Medulla oblongata (tissue), 1 donor: ENCODE measurements at regions not wholly inside any gene's neighbourhood (a gene's known extent, or its start where the extent isn't known, plus 50 kb on each side); places are given as distances from the start of the nearest gene placed in this dataset.
"Not testable (repeated sequence)": the region's sequence is repeated elsewhere in the genome, so short reads cannot be mapped to it uniquely, and the experiment has no call there.

Experiments
- DNase-seq: peaks from one replicate; pipeline ENCODE4 v3.0.0-alpha.2; 2015; ENCODE audit errors: extremely low spot score

DNA sequence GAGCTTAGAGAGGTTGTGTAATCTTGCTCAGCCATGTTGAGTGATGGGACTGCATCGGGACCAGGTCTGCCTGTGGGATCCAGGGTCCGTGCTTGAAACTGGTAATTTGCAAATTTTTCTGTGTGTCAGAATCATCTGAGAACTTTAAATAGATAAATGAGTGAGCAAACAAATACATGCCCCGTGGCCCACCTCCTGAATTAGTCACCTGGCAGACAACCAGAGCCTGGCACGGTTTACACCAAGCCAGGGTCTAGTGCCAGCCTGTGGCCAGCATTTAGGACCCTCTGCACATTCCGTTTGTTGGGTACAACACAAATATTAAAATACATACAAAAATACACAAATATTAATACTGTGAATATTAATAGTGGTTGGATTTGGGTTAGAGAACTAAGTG, 90.6 kb upstream of the STOX2 start:
- DNase-seq: no peak

DNA sequence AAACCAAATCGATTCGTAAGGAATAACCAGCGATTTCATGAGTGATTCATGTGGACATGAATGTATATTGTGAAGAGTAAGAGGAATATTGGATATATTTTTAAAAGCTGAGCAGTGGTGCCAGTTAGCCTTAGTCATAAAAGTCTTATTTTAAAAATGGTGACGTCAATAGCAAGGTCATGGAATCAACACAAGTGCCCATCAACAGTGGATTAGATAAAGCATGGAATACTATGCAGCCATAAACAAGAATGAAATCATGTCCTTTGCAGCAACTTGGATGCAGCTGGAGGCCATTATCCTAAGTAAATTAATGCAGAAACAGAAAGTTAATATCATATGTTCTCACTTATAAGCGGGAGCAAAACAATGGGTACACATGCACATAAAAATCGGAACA, 89.0 kb upstream of the STOX2 start:
- no peak for DNase-seq

DNA sequence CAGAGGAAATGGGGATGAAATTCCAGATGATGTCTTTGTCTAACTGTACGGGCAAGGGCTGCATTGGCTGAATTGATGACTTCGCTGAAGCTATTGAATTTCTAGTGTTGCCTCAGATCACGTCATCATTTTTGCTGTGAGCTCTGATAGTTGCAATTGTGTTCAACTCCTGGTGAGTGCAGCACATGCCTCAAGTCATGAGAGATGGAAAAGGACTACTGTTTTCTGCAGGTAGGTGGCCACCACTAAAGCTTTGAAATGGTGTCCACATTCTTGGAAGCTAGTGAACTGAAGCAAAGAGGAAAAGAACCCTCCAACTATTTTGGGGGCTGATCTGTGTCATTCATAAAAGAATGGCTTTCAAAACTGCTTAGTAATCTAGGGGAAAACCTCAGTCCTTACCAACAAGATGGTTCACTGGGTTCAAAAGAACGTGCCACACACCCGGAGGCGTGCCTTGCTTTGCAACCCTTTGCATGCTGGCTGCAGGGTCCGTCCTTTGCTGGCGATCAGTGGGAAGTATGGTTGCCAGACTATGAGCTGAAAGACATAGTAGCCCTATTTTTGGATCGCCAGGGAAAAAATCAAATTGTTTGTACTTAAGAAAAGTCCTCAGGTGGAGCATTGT, 88.1 kb upstream of the STOX2 start:
- no peak for DNase-seq

DNA sequence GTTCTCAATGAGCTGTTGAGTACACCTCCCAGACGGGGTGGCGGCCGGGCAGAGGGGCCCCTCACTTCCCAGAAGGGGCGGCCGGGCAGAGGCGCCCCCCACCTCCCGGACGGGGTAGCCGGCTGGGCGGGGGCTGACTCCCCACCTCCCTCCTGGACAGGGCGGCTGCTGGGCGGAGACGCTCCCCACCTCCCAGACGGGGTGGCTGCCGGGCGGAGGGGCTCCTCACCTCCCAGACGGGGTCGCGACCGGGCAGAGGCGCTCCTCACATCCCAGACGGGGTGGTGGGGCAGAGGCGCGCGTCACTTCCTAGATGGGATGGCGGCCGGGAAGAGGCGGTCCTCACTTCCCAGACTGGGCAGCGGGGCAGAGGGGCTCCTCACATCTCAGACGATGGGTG, 86.5 kb upstream of the STOX2 start:
- not testable (repeated sequence) for DNase-seq

DNA sequence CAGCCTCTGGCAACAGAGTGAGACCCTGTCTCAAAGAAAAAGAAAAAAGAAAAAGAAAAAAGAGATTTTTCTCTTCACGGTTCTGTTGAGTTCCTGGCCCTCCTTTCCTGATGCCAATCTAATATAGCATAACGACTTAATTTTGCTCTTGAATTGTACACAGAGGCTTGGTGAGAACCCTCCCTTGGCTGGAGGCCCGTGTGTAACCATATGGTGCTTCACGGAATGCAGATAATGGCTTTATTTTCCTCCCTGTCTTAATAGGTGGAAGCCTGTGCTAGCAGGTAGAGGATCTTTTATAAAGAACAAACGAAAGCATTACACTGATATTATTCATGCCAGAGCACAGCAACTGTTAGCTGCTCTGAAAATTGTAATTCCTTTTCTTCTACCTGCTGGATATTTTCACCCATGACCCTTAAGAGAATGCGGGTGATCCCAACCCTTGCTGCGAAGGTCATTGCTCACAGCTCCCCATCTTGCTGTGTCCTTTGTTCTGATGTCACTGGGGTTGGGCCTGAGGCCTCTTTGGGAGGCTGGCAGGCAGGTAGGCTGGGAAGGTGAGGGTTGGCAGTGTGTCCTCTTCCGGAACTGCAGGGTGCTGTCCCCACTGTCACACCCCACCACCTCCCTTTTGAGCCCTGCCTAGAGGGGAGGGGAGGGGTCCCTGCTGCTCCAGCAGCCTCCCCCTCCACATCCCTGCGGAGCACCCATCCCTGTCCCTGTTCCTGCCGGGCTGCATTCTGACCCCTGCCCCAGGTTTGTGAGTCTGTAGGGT, 83.8 kb upstream of the STOX2 start:
- no peak for DNase-seq

DNA sequence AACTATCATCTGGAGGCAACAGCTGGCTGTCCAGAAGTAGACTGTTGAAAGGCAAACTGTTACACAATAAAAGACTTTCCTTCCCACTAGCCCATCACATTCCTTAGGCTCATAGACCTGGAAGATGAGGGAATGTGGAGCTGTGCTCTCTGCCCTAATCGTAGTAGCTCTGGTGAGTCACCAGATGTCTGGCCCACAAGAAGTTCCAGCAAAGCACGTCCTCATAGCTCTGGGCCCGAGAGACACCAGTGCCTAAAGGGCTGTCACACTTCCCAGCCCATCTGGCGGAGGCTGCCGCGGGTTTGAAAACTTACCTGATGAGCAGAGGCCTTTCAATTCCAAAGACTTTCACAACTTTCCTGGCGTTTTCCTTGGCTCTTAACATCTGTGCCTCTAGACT, 81.7 kb upstream of the STOX2 start:
- no peak for DNase-seq

DNA sequence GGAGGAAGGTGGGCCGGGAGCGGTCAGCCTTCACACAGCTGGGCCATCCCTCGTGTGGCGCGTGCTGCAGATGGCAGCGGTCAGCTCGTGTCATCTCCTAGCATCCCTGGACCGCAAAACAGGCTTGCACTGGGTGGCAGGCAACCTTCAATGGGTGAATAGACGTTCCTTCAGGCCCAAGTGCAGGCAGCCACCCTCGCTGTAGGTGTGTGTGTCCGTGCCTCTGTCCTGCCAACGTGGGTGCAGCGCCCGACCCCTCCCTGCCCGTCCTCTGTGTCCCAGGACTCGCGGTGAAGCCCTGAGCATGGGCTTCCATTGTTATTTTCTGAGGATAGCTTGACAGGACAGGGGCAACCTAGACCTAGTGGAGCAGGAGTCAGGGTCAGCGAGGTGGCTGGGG, 79.8 kb upstream of the STOX2 start:
- DNase-seq: no peak

DNA sequence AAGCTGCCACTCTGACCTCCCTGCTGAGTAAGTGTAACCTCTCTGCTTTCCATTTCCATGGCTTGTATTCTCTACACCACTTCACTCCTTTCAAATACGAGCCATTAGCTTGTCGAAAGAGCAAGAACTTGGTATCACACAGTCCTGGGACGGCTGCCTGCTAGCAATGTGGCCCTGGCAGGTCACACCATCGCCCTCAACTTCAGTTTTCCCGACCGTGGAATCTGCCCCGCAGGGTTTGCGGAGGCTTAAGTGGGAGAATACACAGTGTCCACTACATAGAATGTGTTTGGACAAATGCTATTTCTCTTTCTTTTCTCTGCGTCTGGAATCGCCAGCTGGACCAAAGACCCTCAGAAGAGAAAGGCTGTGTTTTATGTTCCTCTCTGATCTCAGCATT, 78.6 kb upstream of the STOX2 start:
- DNase-seq: no peak

DNA sequence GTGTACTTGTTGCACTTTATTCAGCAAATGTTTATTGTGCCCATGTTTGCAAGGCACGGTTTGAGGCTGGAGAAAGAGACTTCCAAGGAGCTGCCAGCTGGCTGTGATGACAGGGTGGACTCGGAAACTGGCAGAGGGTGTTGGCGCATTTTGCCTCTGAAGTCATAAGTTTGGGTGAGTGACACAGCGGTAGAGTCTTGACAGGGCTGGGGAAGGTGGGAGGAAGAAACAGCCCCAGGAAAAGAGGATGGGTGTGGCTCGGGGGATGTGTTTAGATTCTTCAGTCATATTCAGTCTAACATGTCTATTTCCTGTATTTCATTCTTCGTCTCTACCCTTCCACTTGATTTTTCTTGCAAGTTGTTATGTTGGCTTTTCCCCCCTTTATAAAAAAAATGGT, 77.0 kb upstream of the STOX2 start:
- DNase-seq: peak; percentile 9

DNA sequence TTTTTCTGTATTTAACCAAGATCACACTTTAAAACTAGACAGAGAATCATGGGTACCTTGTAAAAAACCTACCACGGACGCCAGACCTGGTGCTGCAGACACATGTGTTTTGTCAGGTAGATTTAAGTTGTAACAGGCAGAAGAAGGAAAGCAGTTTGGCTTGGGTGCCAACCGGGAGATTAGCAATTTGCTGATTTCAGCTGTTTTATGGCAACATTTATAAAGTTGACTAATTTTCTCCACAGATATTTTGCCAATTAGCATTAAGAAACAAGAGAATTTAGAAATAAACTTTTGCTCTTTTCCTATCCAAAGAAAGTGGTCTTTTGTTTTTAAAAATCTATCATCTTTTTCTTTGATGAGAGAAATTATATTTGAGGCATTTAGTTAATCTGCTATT, 76.3 kb upstream of the STOX2 start:
- DNase-seq: no peak

DNA sequence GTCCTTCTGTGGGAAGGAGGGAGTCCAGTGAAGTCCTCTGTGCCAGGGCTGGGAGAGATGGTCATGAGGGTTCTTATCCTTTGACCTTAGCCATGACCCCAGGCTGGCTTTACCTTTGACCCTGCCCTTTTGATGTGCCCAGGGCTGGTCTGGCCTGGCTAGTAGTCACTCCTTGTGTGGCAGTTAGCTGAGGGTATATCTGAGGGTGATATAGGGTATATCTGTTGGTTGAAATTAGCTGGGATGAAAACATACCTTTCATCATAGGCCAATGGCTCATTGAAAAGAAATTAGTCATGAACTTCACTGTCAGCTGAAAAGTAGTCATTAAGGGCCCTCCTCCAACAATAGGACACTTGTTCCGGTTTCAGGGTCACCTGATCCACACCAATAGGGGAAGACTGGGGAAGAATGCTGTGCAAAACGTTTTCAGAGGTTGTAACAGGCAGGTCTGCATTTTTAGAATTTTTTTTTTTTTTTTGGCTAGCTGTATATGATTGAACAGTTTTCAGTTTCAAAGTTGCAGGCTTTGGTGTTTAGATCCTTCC, 74.6 kb upstream of the STOX2 start:
- DNase-seq: no peak

DNA sequence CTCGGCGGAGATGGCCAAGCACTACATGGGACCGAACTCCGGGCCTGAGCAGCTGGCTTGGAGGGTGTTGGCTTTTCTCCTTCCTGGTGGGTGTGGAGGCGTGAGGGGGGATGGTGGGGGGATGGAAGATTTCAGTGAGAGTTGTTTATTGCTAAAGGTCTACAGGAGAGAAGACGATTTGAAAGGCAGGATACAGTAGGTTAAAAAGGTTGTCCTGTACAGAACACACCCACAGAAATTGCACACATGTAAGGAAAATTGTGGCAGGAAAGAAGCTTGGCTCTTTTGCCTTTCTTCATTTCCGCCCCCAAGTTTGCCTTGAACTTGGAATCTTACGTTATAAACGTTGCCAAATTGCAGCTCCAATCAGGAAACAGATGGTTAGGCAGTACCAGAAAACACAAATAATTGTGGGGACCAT, 74.1 kb upstream of the STOX2 start:
- DNase-seq: no peak

DNA sequence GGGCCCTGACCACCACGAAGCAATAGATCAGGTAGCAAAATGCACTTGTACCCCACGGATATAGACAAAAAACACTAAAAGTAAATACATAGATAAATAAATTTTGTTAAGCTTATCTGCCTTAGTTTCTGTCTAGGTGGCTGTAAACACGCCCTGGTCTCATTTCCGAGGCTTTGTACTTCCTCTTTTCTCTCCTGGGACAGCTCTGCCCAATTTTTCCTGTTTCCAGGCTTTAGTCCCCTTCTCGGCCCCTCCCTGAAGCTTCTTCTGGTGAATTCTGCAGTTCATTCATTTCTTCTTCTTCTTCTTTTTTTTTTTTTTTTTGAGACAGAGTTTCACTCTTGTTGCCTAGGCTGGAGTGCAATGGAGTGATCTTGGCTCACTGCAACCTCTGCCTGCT, 73.4 kb upstream of the STOX2 start:
- DNase-seq: no peak

DNA sequence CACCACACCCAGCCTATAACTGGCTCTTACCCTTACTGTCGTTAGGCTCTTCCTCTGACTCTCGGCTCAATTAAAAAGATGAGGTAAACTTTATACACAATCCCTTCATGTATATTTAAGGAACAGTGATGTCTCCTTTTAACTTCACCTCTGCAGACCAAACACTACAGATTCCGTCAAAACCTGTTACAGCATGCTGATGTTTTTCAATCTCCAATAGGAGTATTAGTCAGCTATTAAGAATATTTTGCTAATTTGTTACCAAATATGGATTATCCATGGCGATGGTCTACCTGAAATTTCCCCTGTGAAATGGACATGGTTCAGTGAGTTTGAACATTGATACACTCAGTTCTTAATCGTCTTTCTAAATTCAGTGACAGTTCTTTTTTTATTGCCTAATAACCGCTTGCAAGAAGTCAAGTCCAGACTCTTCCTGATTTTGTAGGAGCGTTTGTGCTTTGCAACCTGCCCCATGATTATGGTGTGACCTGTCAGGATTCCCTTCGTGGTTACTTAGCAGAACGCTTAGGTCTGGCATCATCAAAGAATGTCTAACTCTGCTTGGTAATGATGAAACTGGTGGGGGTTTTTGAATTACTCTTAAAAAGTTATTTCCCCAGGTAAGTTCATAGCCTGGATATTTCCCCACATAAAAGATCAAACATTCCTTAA, 72.2 kb upstream of the STOX2 start:
- no peak for DNase-seq

DNA sequence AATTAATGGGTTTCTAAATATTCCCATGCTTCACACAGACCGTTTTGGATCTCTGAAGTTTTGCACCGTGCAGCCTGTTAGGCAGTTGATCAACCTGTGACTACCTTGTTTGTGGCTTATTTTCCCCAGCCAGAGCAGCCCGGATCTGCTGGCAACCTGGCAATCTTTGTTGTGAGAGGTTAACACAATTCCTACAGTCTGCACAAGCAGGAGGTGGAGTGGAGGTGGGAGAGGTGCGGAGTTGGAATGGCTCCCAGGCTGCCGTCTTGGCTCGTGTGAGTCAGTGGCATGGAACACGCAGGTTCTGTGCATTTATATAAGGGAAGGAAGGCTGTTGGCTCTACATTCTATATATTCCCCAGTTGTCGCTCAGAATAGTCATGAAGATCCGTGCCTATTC, 70.9 kb upstream of the STOX2 start:
- DNase-seq: no peak

DNA sequence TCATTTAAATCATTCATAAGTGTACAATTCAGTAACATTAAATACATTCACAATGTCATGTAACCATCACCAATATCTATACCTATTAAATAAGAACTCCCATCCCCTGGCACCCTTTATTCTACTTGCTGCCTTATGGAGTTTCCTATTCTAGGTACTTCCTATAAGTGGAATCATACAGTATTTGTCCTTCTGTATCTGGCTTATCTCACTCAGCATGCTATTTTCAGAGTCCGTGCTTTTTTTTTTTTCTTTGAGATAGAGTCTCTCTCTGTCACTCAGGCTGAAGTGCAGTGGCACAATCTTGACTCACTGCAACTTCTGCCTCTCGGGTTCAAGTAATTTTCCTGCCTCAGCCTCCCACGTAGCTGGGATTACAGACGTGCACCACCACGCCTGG, 67.9 kb upstream of the STOX2 start:
- no peak for DNase-seq

DNA sequence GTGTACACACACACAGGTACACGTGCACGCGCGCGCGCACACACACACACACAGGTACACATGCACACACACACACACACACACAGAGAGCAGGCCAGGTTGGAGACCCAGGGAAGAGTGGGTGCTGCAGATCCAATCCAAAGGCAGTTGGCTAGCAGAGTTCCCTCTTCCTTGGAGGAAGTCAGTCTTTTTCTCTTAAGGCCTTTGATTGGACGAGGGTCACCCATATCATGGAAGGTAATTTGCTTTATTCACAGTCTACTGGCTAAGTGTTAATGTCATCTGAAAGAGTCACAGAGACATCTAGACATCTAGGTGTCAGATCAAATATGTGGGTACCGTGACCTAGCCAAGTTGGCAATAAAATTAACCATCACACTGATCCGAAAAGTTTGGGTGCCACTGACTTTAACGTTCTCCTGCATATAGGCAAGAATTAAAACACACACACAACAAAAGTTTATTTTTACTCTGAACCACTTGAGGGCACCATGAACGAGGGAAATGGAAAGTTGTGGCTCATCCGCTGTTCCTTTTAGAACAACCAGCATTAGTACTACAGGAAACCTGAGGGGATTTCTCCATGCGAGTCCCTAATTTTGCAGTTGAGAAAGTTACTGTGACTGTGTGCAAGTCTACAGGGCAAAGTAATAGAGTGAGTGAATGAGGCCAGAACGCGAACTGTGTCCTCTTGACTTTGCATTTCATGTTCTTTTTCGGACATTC, 66.0 kb upstream of the STOX2 start:
- peak; percentile 72 for DNase-seq

DNA sequence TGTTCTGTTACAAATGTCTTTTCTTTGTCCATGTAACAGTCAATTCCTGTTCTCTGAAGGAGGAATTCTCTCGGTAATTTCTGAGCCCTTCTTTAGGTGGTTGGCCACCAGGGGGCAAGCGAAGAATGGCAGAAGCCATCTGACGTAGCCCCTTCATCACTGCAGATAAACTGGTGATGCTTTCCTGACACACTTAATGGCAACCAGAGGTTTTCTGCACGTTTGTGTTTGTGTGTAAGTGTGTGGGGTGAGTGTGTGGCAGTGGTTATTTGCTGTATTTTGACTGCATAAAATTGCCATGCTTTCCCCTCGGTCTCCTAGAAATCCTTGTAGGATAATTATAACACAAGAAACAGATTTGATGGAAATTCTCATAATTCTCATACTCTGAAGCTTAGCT, 64.8 kb upstream of the STOX2 start:
- peak; percentile 95 for DNase-seq

DNA sequence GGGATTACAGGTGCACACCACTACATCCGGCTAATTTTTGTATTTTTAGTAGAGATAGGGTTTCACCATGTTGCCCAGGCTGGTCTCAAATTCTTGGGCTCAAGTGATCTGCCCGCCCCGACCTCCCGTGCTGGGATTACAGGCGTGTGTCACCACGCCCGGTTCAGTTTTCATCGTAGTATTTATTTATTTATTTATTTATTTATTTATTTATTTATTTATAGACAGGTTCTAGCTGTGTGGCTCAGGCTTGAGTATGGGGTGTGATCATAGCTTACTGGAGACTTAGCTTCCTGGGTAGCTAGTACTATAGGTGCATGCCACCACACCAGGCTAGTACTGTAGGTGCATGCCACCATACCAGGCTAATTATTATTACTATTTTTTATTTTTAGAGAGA, 64.1 kb upstream of the STOX2 start:
- DNase-seq: no peak

DNA sequence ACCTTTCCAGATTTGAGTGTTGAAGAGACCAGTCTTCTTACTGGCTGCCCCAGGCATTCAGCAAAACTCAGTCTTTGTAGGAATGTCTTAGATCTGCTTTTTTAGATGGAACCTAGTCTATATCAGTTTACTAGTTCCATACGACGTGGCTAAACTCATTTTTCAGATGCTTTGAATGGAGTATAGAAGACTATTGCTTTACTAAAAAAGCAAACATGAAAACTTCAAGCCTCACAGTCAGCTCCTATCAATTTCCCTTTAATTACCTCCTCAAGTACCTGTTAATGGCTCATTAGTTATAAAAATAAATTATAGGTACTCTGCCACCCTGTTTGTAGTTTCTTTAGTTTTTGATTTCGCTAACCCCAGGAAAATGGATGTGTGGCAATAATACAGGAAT, 63.0 kb upstream of the STOX2 start:
- no peak for DNase-seq

DNA sequence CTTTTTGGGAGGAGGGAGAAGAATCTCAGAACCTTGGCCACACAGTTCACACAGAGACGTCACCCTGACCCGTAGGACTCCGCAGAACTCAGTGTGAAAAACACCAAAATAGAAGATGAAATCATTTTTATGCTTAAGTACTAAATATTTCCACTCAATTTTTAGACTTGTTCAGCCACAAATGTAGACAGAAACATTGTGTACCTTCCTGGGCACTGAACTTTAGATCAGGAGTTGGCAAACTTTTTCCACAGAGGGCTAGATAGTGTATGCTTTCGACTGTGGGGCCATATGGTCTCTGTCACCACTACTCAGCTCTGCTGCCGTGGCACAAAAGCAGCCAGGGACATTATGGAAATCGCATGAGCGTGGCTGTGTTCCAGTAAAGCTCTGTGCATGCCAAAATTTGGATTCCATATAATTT, 61.8 kb upstream of the STOX2 start:
- no peak for DNase-seq

DNA sequence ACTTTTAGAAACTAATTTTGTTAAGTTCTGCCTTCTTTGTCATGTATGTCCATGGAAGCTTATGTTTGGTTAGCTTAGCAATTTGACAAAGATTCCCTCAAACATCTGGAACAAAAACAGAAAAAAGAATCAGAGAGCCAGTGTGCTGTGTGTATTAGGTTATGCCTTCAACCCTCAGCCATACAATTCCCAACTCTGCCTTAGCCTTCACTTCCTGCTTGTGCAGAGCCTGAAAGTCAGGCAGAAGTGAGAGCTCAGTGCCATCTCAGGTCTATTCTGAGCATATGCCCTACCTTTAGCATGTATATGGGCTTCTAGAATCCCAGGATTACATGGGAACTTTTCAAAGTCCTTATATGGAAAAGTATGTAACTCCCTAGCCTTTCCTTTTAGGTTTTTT, 58.2 kb upstream of the STOX2 start:
- DNase-seq: no peak
